ENCODE measurements at regions not wholly inside any gene's neighbourhood (a gene's known extent, or its start where the extent isn't known, plus 50 kb on each side); places are given as distances from the start of the nearest gene placed in this dataset.

- DNase-seq (ENCODE audit: low read depth): no peak
- TF ChIP-seq POLR2A (IDR thresholded peaks at IDR 0.05; ENCODE audit: extremely low read depth, insufficient read length): no peak
- no peak for TF ChIP-seq CTCF (IDR thresholded peaks at IDR 0.05; ENCODE audit: low read depth, low read length)
- TF ChIP-seq MYC (IDR thresholded peaks at IDR 0.05; ENCODE audit: low read depth, low read length): no peak
- TF ChIP-seq MAX (IDR thresholded peaks at IDR 0.05; ENCODE audit: low read depth, low read length): no peak
Measured at GRCh38 chr6:3984494-3984893, 94.4 kb downstream of the FAM217A start.

GRCh38 chr6:3986241-3986640, 92.7 kb downstream of the FAM217A start:
- TF ChIP-seq MAX (IDR thresholded peaks at IDR 0.05; ENCODE audit: low read depth, low read length): no peak
- TF ChIP-seq POLR2A (IDR thresholded peaks at IDR 0.05; ENCODE audit: extremely low read depth, insufficient read length): no peak
- no peak for TF ChIP-seq MYC (IDR thresholded peaks at IDR 0.05; ENCODE audit: low read depth, low read length)
- TF ChIP-seq CTCF (IDR thresholded peaks at IDR 0.05; ENCODE audit: low read depth, low read length): no peak
- no peak for DNase-seq (ENCODE audit: low read depth)
- no peak overlapping the region for H3K4me3 ChIP-seq (ENCODE audit: low read depth, low read length)

More at GRCh38 chr6:3984494-3984893, 94.4 kb downstream of the FAM217A start:
- no peak overlapping the region for H3K4me3 ChIP-seq (ENCODE audit: low read depth, low read length)

- H3K4me3 ChIP-seq (ENCODE audit: low read depth, low read length): no peak overlapping the region
- TF ChIP-seq CTCF (IDR thresholded peaks at IDR 0.05; ENCODE audit: low read depth, low read length) (no peak), MAX (IDR thresholded peaks at IDR 0.05; ENCODE audit: low read depth, low read length) (no peak)
- no peak for DNase-seq (ENCODE audit: low read depth)
Measured at GRCh38 chr6:3987053-3987452, 91.9 kb downstream of the FAM217A start.

GRCh38 chr6:3987576-3987975, 91.4 kb downstream of the FAM217A start:
- TF ChIP-seq MAX (IDR thresholded peaks at IDR 0.05; ENCODE audit: low read depth, low read length) (no peak), MYC (IDR thresholded peaks at IDR 0.05; ENCODE audit: low read depth, low read length) (no peak), CTCF (IDR thresholded peaks at IDR 0.05; ENCODE audit: low read depth, low read length) (no peak), POLR2A (IDR thresholded peaks at IDR 0.05; ENCODE audit: extremely low read depth, insufficient read length) (no peak)
- no peak overlapping the region for H3K4me3 ChIP-seq (ENCODE audit: low read depth, low read length)
- DNase-seq (ENCODE audit: low read depth): no peak

- no peak for TF ChIP-seq MYC (IDR thresholded peaks at IDR 0.05; ENCODE audit: low read depth, low read length)
- peak; percentile 93 for TF ChIP-seq CTCF (IDR thresholded peaks at IDR 0.05; ENCODE audit: low read depth, low read length)
- TF ChIP-seq POLR2A (IDR thresholded peaks at IDR 0.05; ENCODE audit: extremely low read depth, insufficient read length): no peak
- peak; percentile 47; the same call in 1 of the 2 replicates for TF ChIP-seq MAX (IDR thresholded peaks at IDR 0.05; ENCODE audit: low read depth, low read length)
- peak; percentile 82 for DNase-seq (ENCODE audit: low read depth)
- no peak overlapping the region for H3K4me3 ChIP-seq (ENCODE audit: low read depth, low read length)
Measured at GRCh38 chr6:3990692-3991491, 88.0 kb downstream of the FAM217A start.
